CD4-positive, CD25-positive, alpha-beta regulatory T cell (primary cell): ENCODE measurements at regions not wholly inside any gene's neighbourhood (a gene's known extent, or its start where the extent isn't known, plus 50 kb on each side); places are given as distances from the start of the nearest gene placed in this dataset.

Source experiments
- ATAC-seq, 2 donors: fragments of 150-1000 bp; cut with Tn5 transposase; one replicate each; pipeline ENCODE4 v1.10.0; 2021; ENCODE audit warnings: low read depth in 2 of 2, moderate number of reproducible peaks in 2 of 2, moderate library complexity in 1 of 2
- DNase-seq, 3 donors: peaks; one replicate each; pipeline versions ENCODE4 v3.0.0 to v3.0.0-alpha.2; 2012 to 2022; ENCODE audit warnings: mixed read lengths in 1 of 3
- H3K27ac ChIP-seq: one replicate; pipeline ENCODE4 v1.7.0; 2013; ENCODE audit warnings: mild to moderate bottlenecking, low read length; ENCODE audit not compliant: insufficient read depth, poor library complexity, severe bottlenecking
- H3K27me3 ChIP-seq: one replicate; pipeline ENCODE4 v1.7.0; 2013; ENCODE audit warnings: low read length; ENCODE audit not compliant: control insufficient read depth, insufficient read depth
- H3K36me3 ChIP-seq: one replicate; pipeline ENCODE4 v1.7.0; 2013; ENCODE audit warnings: mild to moderate bottlenecking, low read length, moderate library complexity; ENCODE audit not compliant: control insufficient read depth, insufficient read depth
- H3K4me1 ChIP-seq: 2 replicates; pipeline ENCODE4 v1.7.0; 2013; ENCODE audit warnings: mild to moderate bottlenecking, low read length; ENCODE audit not compliant: insufficient read depth, control insufficient read depth, poor library complexity, severe bottlenecking
- H3K4me3 ChIP-seq: one replicate; pipeline ENCODE4 v1.7.0; 2013; ENCODE audit warnings: low read depth, mild to moderate bottlenecking, low read length, moderate library complexity
- H3K9me3 ChIP-seq, 2 experiments: 1 replicate in 1 of 2; 2 replicates in 1 of 2; pipeline ENCODE4 v1.7.0; 2013; ENCODE audit warnings: low read length in 2 of 2, mild to moderate bottlenecking in 1 of 2, moderate library complexity in 1 of 2; ENCODE audit not compliant: control insufficient read depth in 2 of 2
- H3K27ac Mint-ChIP-seq, 3 donors: one replicate each; pipeline ENCODE4 v1.8.0; 2020 to 2022; ENCODE audit warnings: mild to moderate bottlenecking in 3 of 3, mixed read lengths in 3 of 3, moderate library complexity in 2 of 3
- H3K27me3 Mint-ChIP-seq: one replicate; pipeline ENCODE4 v1.8.0; 2022; ENCODE audit warnings: mild to moderate bottlenecking, mixed read lengths
- H3K36me3 Mint-ChIP-seq: one replicate; pipeline ENCODE4 v1.8.0; 2020; ENCODE audit warnings: mixed read lengths
- H3K4me1 Mint-ChIP-seq, 4 donors: one replicate each; pipeline ENCODE4 v1.8.0; 2020 to 2022; ENCODE audit warnings: mixed read lengths in 4 of 4, mild to moderate bottlenecking in 1 of 4
- H3K4me3 Mint-ChIP-seq, 4 donors: one replicate each; pipeline ENCODE4 v1.8.0; 2020 to 2022; ENCODE audit warnings: mild to moderate bottlenecking in 4 of 4, mixed read lengths in 4 of 4, moderate library complexity in 3 of 4
- H3K9me3 Mint-ChIP-seq, 7 donors: one replicate each; pipeline ENCODE4 v1.8.0; 2020 to 2022; ENCODE audit warnings: mixed read lengths in 7 of 7, mild to moderate bottlenecking in 3 of 7, moderate library complexity in 2 of 7

DNA sequence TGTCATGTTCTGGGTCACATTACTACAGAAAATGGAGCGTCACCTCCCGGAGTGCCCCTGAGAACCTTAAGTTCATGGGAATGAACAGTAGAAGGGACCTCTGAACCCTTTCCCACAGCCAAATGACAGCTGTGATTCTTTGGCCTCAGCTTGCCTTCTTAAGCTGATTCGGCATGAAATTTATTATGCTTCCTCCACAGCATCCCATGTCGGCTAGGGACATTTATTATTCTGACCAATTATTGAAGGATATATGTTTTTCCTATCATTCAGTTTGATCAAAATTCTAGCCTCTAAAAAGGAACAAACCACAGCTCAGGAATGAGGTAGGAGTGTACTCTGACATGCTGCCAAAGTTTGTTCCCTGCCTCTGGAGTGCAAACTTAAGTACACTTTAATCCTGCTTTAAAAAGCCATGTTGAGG lies 440.6 kb downstream of the CETN3 start:
- H3K36me3 Mint-ChIP-seq, result no peaks in the 10 kb centered on the region
- ATAC-seq, result no peak
- DNase-seq, result no peak

DNA sequence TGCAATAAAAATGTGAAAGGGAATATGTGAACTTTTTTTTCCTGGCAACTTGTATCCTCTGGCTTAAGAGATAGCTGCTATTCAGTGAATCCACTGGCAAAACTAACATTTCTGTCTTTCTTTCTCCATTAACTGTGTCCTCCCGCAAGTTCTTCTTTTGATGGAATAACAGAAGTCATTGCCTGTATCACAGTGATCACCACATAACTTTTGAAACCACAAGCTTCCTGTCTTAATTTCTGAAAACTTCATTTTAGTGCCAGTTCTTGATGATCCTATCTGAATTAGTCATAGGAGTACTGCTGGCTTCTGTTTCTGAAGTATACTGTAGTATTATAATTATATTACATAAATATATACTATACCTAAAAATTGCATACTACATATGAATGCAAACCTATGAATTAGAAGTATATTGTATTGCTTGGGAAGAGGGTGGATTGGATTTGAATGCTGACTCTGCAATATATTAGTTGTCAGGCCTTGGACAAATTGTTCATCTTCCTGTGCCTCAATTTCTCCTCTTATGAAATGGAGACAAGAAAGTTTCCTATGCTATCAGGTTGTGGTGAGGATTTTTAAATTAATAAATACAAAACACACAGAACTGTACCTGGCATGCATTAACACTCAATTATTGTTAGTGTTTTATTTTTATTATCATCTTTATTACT lies 441.6 kb downstream of the CETN3 start:
- H3K36me3 ChIP-seq, result no peaks in the 10 kb centered on the region
- peaks cover 0 to 4% (median 0%) of the 10 kb centered on the region in 7 donors for H3K9me3 Mint-ChIP-seq

More for the DNA sequence above, 440.6 kb downstream of the CETN3 start:
- H3K4me1 ChIP-seq, result no peaks in the 10 kb centered on the region
- H3K4me3 ChIP-seq, result no peak overlapping the region
- no peaks in the 10 kb centered on the region for H3K36me3 ChIP-seq
- H3K27me3 Mint-ChIP-seq, result no peaks in the 10 kb centered on the region
- H3K27ac Mint-ChIP-seq, result no peak overlapping the region
- no peaks in the 10 kb centered on the region for H3K9me3 ChIP-seq
- H3K9me3 Mint-ChIP-seq, result peaks cover 0 to 2% (median 0%) of the 10 kb centered on the region in 7 donors
- H3K4me3 Mint-ChIP-seq, result no peak overlapping the region
- H3K27me3 ChIP-seq, result no peaks in the 10 kb centered on the region
- H3K4me1 Mint-ChIP-seq, result no peaks in the 10 kb centered on the region
- no peak overlapping the region for H3K27ac ChIP-seq

DNA sequence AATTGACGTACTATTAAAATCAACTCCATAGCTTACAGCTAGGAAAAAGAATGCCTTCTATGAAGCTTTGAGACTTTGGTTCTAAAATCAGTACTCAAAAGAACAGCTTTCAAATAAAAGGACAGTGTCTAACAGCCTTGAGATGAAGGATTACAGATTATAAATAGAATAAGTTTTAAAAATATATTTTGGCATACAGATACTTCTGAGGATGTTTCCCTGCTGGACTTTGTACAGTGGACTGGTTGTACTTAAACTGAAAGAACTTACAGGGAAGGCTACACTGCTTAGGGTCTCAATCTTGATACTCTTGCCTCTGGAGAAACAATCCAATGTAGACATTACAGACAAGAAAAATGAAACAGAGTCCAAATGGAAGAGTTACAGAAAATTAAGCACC lies 452.7 kb downstream of the CETN3 start:
- Mint-ChIP-seq H3K27ac (no peak overlapping the region), H3K36me3 (no peaks in the 10 kb centered on the region), H3K4me1 (no peaks in the 10 kb centered on the region), H3K4me3 (no peak overlapping the region), H3K9me3 (peaks cover 0 to 19% (median 2%) of the 10 kb centered on the region in 7 donors), H3K27me3 (no peaks in the 10 kb centered on the region)
- Histone ChIP-seq H3K9me3 (no peaks in the 10 kb centered on the region), H3K27ac (no peak overlapping the region), H3K4me1 (no peaks in the 10 kb centered on the region), H3K36me3 (no peaks in the 10 kb centered on the region), H3K27me3 (no peaks in the 10 kb centered on the region), H3K4me3 (no peak overlapping the region)
- ATAC-seq (no peak), DNase-seq (no peak)

More for the DNA sequence above, 441.6 kb downstream of the CETN3 start:
- H3K4me3 Mint-ChIP-seq, result no peak overlapping the region
- H3K27me3 Mint-ChIP-seq, result no peaks in the 10 kb centered on the region
- H3K4me1 Mint-ChIP-seq, result peaks cover 0 to 1% (median 0%) of the 10 kb centered on the region in 4 donors
- ATAC-seq (no peak), DNase-seq (no peak)
- no peaks in the 10 kb centered on the region for H3K36me3 Mint-ChIP-seq
- Histone ChIP-seq H3K27me3 (no peaks in the 10 kb centered on the region), H3K4me3 (no peak overlapping the region), H3K27ac (no peak overlapping the region), H3K4me1 (no peaks in the 10 kb centered on the region), H3K9me3 (no peaks in the 10 kb centered on the region)
- no peak overlapping the region for H3K27ac Mint-ChIP-seq

GRCh38 chr5:89954916-89955315 lies 454.6 kb downstream of the CETN3 start:
- Mint-ChIP-seq H3K9me3 (peaks cover 0 to 19% (median 0%) of the 10 kb centered on the region in 7 donors), H3K4me1 (no peaks in the 10 kb centered on the region), H3K36me3 (no peaks in the 10 kb centered on the region), H3K27ac (no peak overlapping the region), H3K27me3 (no peaks in the 10 kb centered on the region), H3K4me3 (no peak overlapping the region)
- Histone ChIP-seq H3K36me3 (no peaks in the 10 kb centered on the region), H3K27me3 (no peaks in the 10 kb centered on the region), H3K9me3 (no peaks in the 10 kb centered on the region), H3K4me3 (no peak overlapping the region), H3K27ac (no peak overlapping the region), H3K4me1 (no peaks in the 10 kb centered on the region)
- DNase-seq, result no peak
- ATAC-seq, result no peak

DNA sequence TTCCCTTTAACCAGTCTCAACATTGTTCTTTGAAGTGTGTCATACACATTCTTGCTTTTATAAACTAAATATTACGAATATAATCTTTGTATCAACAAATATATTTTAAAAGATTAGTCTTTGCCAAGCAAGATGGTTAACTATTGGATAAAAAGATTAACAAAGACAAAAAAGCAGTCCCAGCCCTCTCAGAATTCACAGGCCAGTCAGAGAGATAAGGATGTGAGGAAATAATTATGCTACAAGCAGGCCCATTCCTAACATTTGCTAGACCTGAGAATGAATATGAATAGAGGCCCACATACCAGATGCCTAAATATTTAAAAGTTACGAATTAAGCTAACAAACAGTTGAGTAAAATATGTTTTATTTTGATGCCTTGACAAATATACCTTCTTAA lies 457.7 kb downstream of the CETN3 start:
- DNase-seq, result no peak

DNA sequence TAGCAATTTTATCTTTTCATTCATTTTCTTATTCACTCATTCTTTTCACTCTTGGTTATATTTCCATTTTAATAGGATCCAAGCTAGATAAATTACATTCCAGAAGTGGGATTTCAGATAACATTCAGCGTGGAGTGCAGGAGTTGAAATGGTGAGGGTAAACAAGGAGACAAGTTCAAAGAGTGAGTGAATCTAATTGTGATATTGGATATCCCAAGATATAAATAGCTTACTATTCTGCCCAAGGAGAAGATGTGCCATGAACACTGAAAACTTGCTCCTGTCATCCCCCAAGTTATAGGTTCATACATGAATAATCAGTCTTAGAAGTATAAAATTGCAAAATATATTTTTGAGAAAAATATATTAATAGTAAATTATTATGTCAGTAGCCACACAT lies 459.3 kb downstream of the CETN3 start:
- Mint-ChIP-seq H3K27me3 (no peaks in the 10 kb centered on the region), H3K9me3 (peaks cover 0 to 14% (median 3%) of the 10 kb centered on the region in 7 donors), H3K4me1 (no peaks in the 10 kb centered on the region), H3K4me3 (no peak overlapping the region), H3K36me3 (no peaks in the 10 kb centered on the region), H3K27ac (no peak overlapping the region)
- H3K27me3 ChIP-seq, result no peaks in the 10 kb centered on the region
- no peak for DNase-seq
- no peak for ATAC-seq
- H3K27ac ChIP-seq, result no peak overlapping the region
- H3K36me3 ChIP-seq, result no peaks in the 10 kb centered on the region
- H3K9me3 ChIP-seq, result no peaks in the 10 kb centered on the region
- H3K4me3 ChIP-seq, result no peak overlapping the region
- H3K4me1 ChIP-seq, result no peaks in the 10 kb centered on the region

More for the DNA sequence above, 457.7 kb downstream of the CETN3 start:
- no peak overlapping the region for H3K4me3 Mint-ChIP-seq
- no peak overlapping the region for H3K27ac ChIP-seq
- H3K9me3 Mint-ChIP-seq, result peaks cover 0 to 14% (median 3%) of the 10 kb centered on the region in 7 donors
- no peaks in the 10 kb centered on the region for H3K9me3 ChIP-seq
- no peaks in the 10 kb centered on the region for H3K4me1 Mint-ChIP-seq
- no peak overlapping the region for H3K27ac Mint-ChIP-seq
- H3K4me1 ChIP-seq, result no peaks in the 10 kb centered on the region
- no peaks in the 10 kb centered on the region for H3K27me3 ChIP-seq
- H3K4me3 ChIP-seq, result no peak overlapping the region
- no peak for ATAC-seq
- no peaks in the 10 kb centered on the region for H3K27me3 Mint-ChIP-seq
- no peaks in the 10 kb centered on the region for H3K36me3 Mint-ChIP-seq
- H3K36me3 ChIP-seq, result no peaks in the 10 kb centered on the region

GRCh38 chr5:89948977-89949376 lies 460.6 kb downstream of the CETN3 start:
- Histone ChIP-seq H3K36me3 (no peaks in the 10 kb centered on the region), H3K27ac (no peak overlapping the region), H3K4me3 (no peak overlapping the region), H3K27me3 (no peaks in the 10 kb centered on the region), H3K9me3 (no peaks in the 10 kb centered on the region), H3K4me1 (no peaks in the 10 kb centered on the region)
- H3K4me1 Mint-ChIP-seq, result no peaks in the 10 kb centered on the region
- no peak for ATAC-seq
- no peak overlapping the region for H3K4me3 Mint-ChIP-seq
- H3K36me3 Mint-ChIP-seq, result no peaks in the 10 kb centered on the region
- H3K27me3 Mint-ChIP-seq, result no peaks in the 10 kb centered on the region
- H3K27ac Mint-ChIP-seq, result no peak overlapping the region
- peaks cover 0 to 10% (median 3%) of the 10 kb centered on the region in 7 donors for H3K9me3 Mint-ChIP-seq
- DNase-seq, result no peak

DNA sequence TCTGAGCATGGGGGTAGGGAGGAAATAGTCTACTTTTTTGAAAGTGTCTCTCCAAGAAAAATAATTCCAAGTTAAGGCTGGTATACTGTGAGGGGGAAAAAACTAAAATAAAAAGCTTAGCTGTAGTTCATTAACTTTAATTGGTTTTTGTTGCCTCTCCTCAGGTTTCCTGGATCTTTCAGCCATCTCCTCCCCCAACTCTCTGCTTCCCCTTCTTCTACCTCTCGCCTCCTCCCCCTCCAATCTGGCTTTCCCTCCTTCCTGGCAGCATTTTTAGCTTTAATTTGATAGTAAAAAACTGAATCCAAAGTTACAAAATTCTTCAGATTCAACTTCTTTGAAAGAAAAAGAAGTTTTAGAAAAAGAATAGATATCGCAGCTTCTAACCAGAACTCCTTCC lies 462.6 kb downstream of the CETN3 start:
- no peak for ATAC-seq
- DNase-seq, result no peak
- Histone ChIP-seq H3K36me3 (no peaks in the 10 kb centered on the region), H3K4me1 (no peaks in the 10 kb centered on the region), H3K4me3 (no peak overlapping the region), H3K9me3 (no peaks in the 10 kb centered on the region), H3K27ac (no peak overlapping the region), H3K27me3 (no peaks in the 10 kb centered on the region)
- Mint-ChIP-seq H3K36me3 (no peaks in the 10 kb centered on the region), H3K4me1 (no peaks in the 10 kb centered on the region), H3K9me3 (peaks cover 0 to 3% (median 2%) of the 10 kb centered on the region in 7 donors), H3K27me3 (no peaks in the 10 kb centered on the region), H3K4me3 (no peak overlapping the region), H3K27ac (peak overlapping the region in 1 of 3 donors; percentile 49)
